DND-41 (cell line): ENCODE measurements at regions not wholly inside any gene's neighbourhood (a gene's known extent, or its start where the extent isn't known, plus 50 kb on each side); places are given as distances from the start of the nearest gene placed in this dataset.

Experiments
- ATAC-seq: fragments of 200-7000 bp; cut with Tn5 transposase; 3 replicates; pipeline ENCODE4 v1.9.1; 2021; ENCODE audit warnings: low read depth; ENCODE audit not compliant: insufficient read depth
- DNase-seq: peaks from one replicate; pipeline ENCODE4 v3.0.0-alpha.2; 2020
- H2AFZ ChIP-seq: 2 replicates; pipeline ENCODE4 v1.6.0; 2012; ENCODE audit warnings: low read depth, low read length
- H3K27ac ChIP-seq: 2 replicates; pipeline ENCODE4 v1.5.1; 2012; ENCODE audit warnings: low read length, inconsistent platforms
- H3K27me3 ChIP-seq: fragments of 200-600 bp; sonication (generic); 2 replicates; pipeline ENCODE4 v1.6.0; 2012; ENCODE audit warnings: low read length, mild to moderate bottlenecking, inconsistent platforms; ENCODE audit not compliant: insufficient read depth, poor library complexity
- H3K36me3 ChIP-seq: 2 replicates; pipeline ENCODE4 v1.5.1; 2012; ENCODE audit warnings: low read length, inconsistent platforms; ENCODE audit not compliant: insufficient read depth
- H3K4me1 ChIP-seq: 2 replicates; pipeline ENCODE4 v1.5.1; 2012; ENCODE audit warnings: mild to moderate bottlenecking, low read length; ENCODE audit not compliant: insufficient read depth
- H3K4me2 ChIP-seq: 2 replicates; pipeline ENCODE4 v1.6.0; 2012; ENCODE audit warnings: mild to moderate bottlenecking, moderate library complexity, low read length, inconsistent platforms; ENCODE audit not compliant: insufficient read depth
- H3K4me3 ChIP-seq, 2 experiments: fragments of 200-600 bp in 1 of 2; shearing (Covaris generic) in 1 of 2; 2 replicates each; pipeline ENCODE4 v1.5.1; 2012 to 2016; ENCODE audit warnings: inconsistent platforms in 2 of 2, low read length in 2 of 2, mild to moderate bottlenecking in 2 of 2, low read depth in 1 of 2, moderate library complexity in 1 of 2
- H3K79me2 ChIP-seq: 2 replicates; pipeline ENCODE4 v1.6.0; 2012; ENCODE audit warnings: low read length, inconsistent platforms; ENCODE audit not compliant: insufficient read depth
- H3K9ac ChIP-seq: 2 replicates; pipeline ENCODE4 v1.6.0; 2012; ENCODE audit warnings: low read depth, mild to moderate bottlenecking, inconsistent platforms, low read length, moderate library complexity
- H3K9me3 ChIP-seq: 2 replicates; pipeline ENCODE4 v1.5.1; 2012; ENCODE audit warnings: low read length, moderate library complexity, mild to moderate bottlenecking, inconsistent platforms; ENCODE audit not compliant: insufficient read depth, severe bottlenecking
- H4K20me1 ChIP-seq: 2 replicates; pipeline ENCODE4 v1.6.0; 2012; ENCODE audit warnings: low read length; ENCODE audit not compliant: insufficient read depth
- CTCF ChIP-seq: IDR thresholded peaks from 2 replicates; pipeline ENCODE4 v1.5.1; 2012; ENCODE audit warnings: borderline replicate concordance, low read length, moderate library complexity, mild to moderate bottlenecking; ENCODE audit not compliant: poor library complexity, severe bottlenecking; ENCODE audit errors: extremely low read depth
- EZH2 ChIP-seq: IDR thresholded peaks from 3 replicates; pipeline ENCODE4 v1.6.1; 2012; ENCODE audit warnings: borderline replicate concordance, low read depth, mild to moderate bottlenecking, moderate library complexity, low read length, inconsistent platforms; ENCODE audit not compliant: severe bottlenecking

- Histone ChIP-seq H2AFZ (no peak overlapping the region), H3K4me2 (no peak overlapping the region), H3K9me3 (peaks cover 13% of the 10 kb centered on the region), H3K4me1 (no peaks in the 10 kb centered on the region), H3K27ac (no peak overlapping the region), H3K79me2 (no peaks in the 10 kb centered on the region), H3K4me3 (no peak overlapping the region), H3K9ac (no peak overlapping the region), H4K20me1 (no peaks in the 10 kb centered on the region), H3K36me3 (no peaks in the 10 kb centered on the region), H3K27me3 (no peaks in the 10 kb centered on the region)
- no peak for DNase-seq
- ATAC-seq, result no peak
- TF ChIP-seq EZH2 (no peak), CTCF (no peak)
Measured at GRCh38 chr12:38144049-38144448, 172.5 kb upstream of the ALG10B start.

GRCh38 chr12:38144601-38145436 lies 171.8 kb upstream of the ALG10B start:
- H3K4me2 ChIP-seq, result no peak overlapping the region
- H3K4me3 ChIP-seq, result no peak overlapping the region
- H3K27me3 ChIP-seq, result no peaks in the 10 kb centered on the region
- H2AFZ ChIP-seq, result no peak overlapping the region
- no peak overlapping the region for H3K27ac ChIP-seq
- DNase-seq, result no peak
- no peak for ATAC-seq
- no peaks in the 10 kb centered on the region for H3K79me2 ChIP-seq
- TF ChIP-seq EZH2 (no peak), CTCF (no peak)
- H3K36me3 ChIP-seq, result no peaks in the 10 kb centered on the region
- H3K9ac ChIP-seq, result no peak overlapping the region
- no peaks in the 10 kb centered on the region for H4K20me1 ChIP-seq
- no peaks in the 10 kb centered on the region for H3K4me1 ChIP-seq
- peaks cover 18% of the 10 kb centered on the region for H3K9me3 ChIP-seq

- no peak for DNase-seq
- H2AFZ ChIP-seq, result no peak overlapping the region
- no peaks in the 10 kb centered on the region for H3K4me1 ChIP-seq
- no peaks in the 10 kb centered on the region for H3K36me3 ChIP-seq
- no peak overlapping the region for H3K4me3 ChIP-seq
- H3K4me2 ChIP-seq, result no peak overlapping the region
- ATAC-seq, result no peak
- no peaks in the 10 kb centered on the region for H4K20me1 ChIP-seq
- H3K79me2 ChIP-seq, result no peaks in the 10 kb centered on the region
- H3K27me3 ChIP-seq, result no peaks in the 10 kb centered on the region
- peaks cover 40% of the 10 kb centered on the region for H3K9me3 ChIP-seq
- H3K27ac ChIP-seq, result no peak overlapping the region
- no peak overlapping the region for H3K9ac ChIP-seq
- no peak for TF ChIP-seq EZH2
- no peak for TF ChIP-seq CTCF
Measured at GRCh38 chr12:38149395-38150073, 167.0 kb upstream of the ALG10B start.
